H1 (cell line): ENCODE measurements at regions not wholly inside any gene's neighbourhood (a gene's known extent, or its start where the extent isn't known, plus 50 kb on each side); places are given as distances from the start of the nearest gene placed in this dataset.

Source experiments
- CTCF ChIA-PET: fragments of 300-600 bp; sonication (Branson Sonifier 250); formaldehyde crosslinking; loops from one replicate; lab custom pipeline; 2021; ENCODE audit not compliant: partially characterized antibody; lab: Charles Lee
- POLR2A ChIA-PET: fragments of 300-600 bp; sonication (Branson Sonifier 250); formaldehyde crosslinking; loops from one replicate; lab custom pipeline; 2021; ENCODE audit warnings: inconsistent platforms; ENCODE audit not compliant: partially characterized antibody; lab: Charles Lee
- DNase-seq, 2 experiments: peaks; one replicate each; pipeline versions ENCODE4 v3.0.0 to v3.0.0-alpha.2; 2010 to 2022; ENCODE audit warnings: low spot score in 2 of 2, low read depth in 1 of 2, mixed read lengths in 1 of 2
- FAIRE-seq: peaks from 2 replicates; lab custom pipeline; 2011; peaks lifted over from hg19 to GRCh38; lab: Jason Lieb, UNC
- H2AFZ ChIP-seq: 2 replicates; pipeline ENCODE4 v1.8.1; 2012; ENCODE audit warnings: low read length, inconsistent platforms
- H2AK5ac ChIP-seq: 2 replicates; pipeline ENCODE4 v1.6.1; 2013; ENCODE audit warnings: low read depth, low read length
- H2BK120ac ChIP-seq: replicated peaks from 2 replicates; pipeline ENCODE3; 2013; ENCODE audit warnings: low read depth, low read length, inconsistent platforms
- H2BK12ac ChIP-seq: 2 replicates; pipeline ENCODE4 v1.6.1; 2013; ENCODE audit warnings: low read depth, low read length
- H2BK15ac ChIP-seq: 2 replicates; pipeline ENCODE4 v1.6.1; 2013; ENCODE audit warnings: low read length
- H2BK20ac ChIP-seq: 2 replicates; pipeline ENCODE4 v1.6.1; 2013; ENCODE audit warnings: low read length
- H2BK5ac ChIP-seq: 2 replicates; pipeline ENCODE4 v1.6.1; 2013; ENCODE audit warnings: low read depth, low read length
- H3K14ac ChIP-seq: 2 replicates; pipeline ENCODE4 v1.6.1; 2013; ENCODE audit warnings: inconsistent platforms; ENCODE audit not compliant: insufficient read length
- H3K18ac ChIP-seq: 2 replicates; pipeline ENCODE4 v1.6.1; 2013; ENCODE audit warnings: low read length; ENCODE audit errors: extremely low read depth
- H3K23ac ChIP-seq: 2 replicates; pipeline ENCODE4 v1.6.1; 2013; ENCODE audit warnings: inconsistent platforms; ENCODE audit not compliant: insufficient read length
- H3K23me2 ChIP-seq: 2 replicates; pipeline ENCODE4 v1.6.1; 2013; ENCODE audit warnings: low read depth, low read length
- H3K27ac ChIP-seq: 2 replicates; pipeline ENCODE4 v1.6.1; 2011; ENCODE audit warnings: low read depth, low read length, inconsistent platforms
- H3K27me3 ChIP-seq, 4 experiments: replicated peaks in 1 of 4; 1 replicate in 1 of 4; 2 replicates in 3 of 4; pipeline versions ENCODE4 v1.6.1 to v1.8.1; 2011 to 2013; ENCODE audit warnings: low read length in 3 of 4, mild to moderate bottlenecking in 3 of 4, inconsistent platforms in 2 of 4, mixed read lengths in 2 of 4, moderate library complexity in 1 of 4; ENCODE audit not compliant: control insufficient read depth in 3 of 4, insufficient read depth in 3 of 4; ENCODE audit errors: extremely low read depth in 1 of 4
- H3K36me3 ChIP-seq, 4 experiments: 2 replicates each; pipeline versions ENCODE4 v1.6.1 to v1.8.1; 2011 to 2013; ENCODE audit warnings: mild to moderate bottlenecking in 4 of 4, low read length in 3 of 4, moderate library complexity in 2 of 4, control low read depth in 1 of 4, inconsistent platforms in 1 of 4; ENCODE audit not compliant: insufficient read depth in 4 of 4, control insufficient read depth in 2 of 4
- H3K4ac ChIP-seq: replicated peaks from 2 replicates; pipeline ENCODE3; 2013; ENCODE audit warnings: low read length, low read depth, mixed read lengths, inconsistent platforms; ENCODE audit not compliant: insufficient read length
- H3K4me1 ChIP-seq, 4 experiments: replicated peaks in 1 of 4; 1 replicate in 1 of 4; 2 replicates in 3 of 4; pipeline versions ENCODE4 v1.6.1 to v1.8.1; 2011 to 2013; ENCODE audit warnings: low read length in 3 of 4, inconsistent platforms in 2 of 4, mixed read lengths in 1 of 4; ENCODE audit not compliant: insufficient read depth in 4 of 4, control insufficient read depth in 3 of 4
- H3K4me2 ChIP-seq, 2 experiments: 2 replicates each; pipeline versions ENCODE4 v1.6.1 to v1.8.1; 2011 to 2013; ENCODE audit warnings: low read depth in 2 of 2, low read length in 2 of 2, control low read depth in 1 of 2, inconsistent platforms in 1 of 2, mild to moderate bottlenecking in 1 of 2; ENCODE audit not compliant: insufficient read depth in 1 of 2
- H3K4me3 ChIP-seq, 4 experiments: fragments of 200-600, 300-600 bp in 1 of 4; sonication (generic), shearing (Covaris generic), sonication (Bioruptor Twin) in 1 of 4; 2 replicates each; pipeline versions ENCODE4 v1.5.1 to v1.8.1; 2011 to 2016; ENCODE audit warnings: low read length in 4 of 4, low read depth in 3 of 4, control low read depth in 2 of 4, inconsistent platforms in 2 of 4, mild to moderate bottlenecking in 2 of 4, mixed read lengths in 1 of 4, moderate library complexity in 1 of 4; ENCODE audit not compliant: insufficient read depth in 2 of 4; ENCODE audit errors: extremely low read depth in 1 of 4
- H3K56ac ChIP-seq: replicated peaks from 2 replicates; pipeline ENCODE3; 2013; ENCODE audit warnings: low read depth, mild to moderate bottlenecking, mixed read lengths, low read length, inconsistent platforms; ENCODE audit not compliant: insufficient read length
- H3K79me1 ChIP-seq: 2 replicates; pipeline ENCODE4 v1.6.1; 2013; ENCODE audit warnings: low read depth, low read length, control low read depth
- H3K79me2 ChIP-seq, 2 experiments: 2 replicates each; pipeline versions ENCODE4 v1.6.1 to v1.8.1; 2012 to 2013; ENCODE audit warnings: low read length in 2 of 2, mild to moderate bottlenecking in 2 of 2, inconsistent platforms in 1 of 2; ENCODE audit not compliant: insufficient read depth in 2 of 2, control insufficient read depth in 1 of 2
- H3K9ac ChIP-seq, 4 experiments: replicated peaks in 1 of 4; 1 replicate in 1 of 4; 2 replicates in 3 of 4; pipeline versions ENCODE4 v1.6.1 to v1.8.1; 2011 to 2013; ENCODE audit warnings: low read depth in 3 of 4, low read length in 3 of 4, control low read depth in 2 of 4, mild to moderate bottlenecking in 2 of 4, moderate library complexity in 2 of 4, inconsistent platforms in 1 of 4; ENCODE audit errors: extremely low read depth in 1 of 4
- H3K9me3 ChIP-seq, 2 experiments: 2 replicates each; pipeline versions ENCODE4 v1.6.1 to v1.8.1; 2012 to 2013; ENCODE audit warnings: mild to moderate bottlenecking in 2 of 2, moderate library complexity in 2 of 2, control low read depth in 1 of 2, inconsistent platforms in 1 of 2, low read depth in 1 of 2, low read length in 1 of 2, mixed read lengths in 1 of 2; ENCODE audit not compliant: insufficient read depth in 2 of 2
- H4K20me1 ChIP-seq, 2 experiments: replicated peaks in 1 of 2; 2 replicates each; pipeline versions ENCODE3 to v1.8.1; 2011 to 2013; ENCODE audit warnings: inconsistent platforms in 2 of 2, low read length in 2 of 2, mild to moderate bottlenecking in 1 of 2; ENCODE audit not compliant: insufficient read depth in 2 of 2, control insufficient read depth in 1 of 2
- H4K5ac ChIP-seq: 2 replicates; pipeline ENCODE4 v1.6.1; 2013; ENCODE audit warnings: low read length, low read depth, mixed read lengths, inconsistent platforms; ENCODE audit not compliant: insufficient read length
- H4K8ac ChIP-seq: 2 replicates; pipeline ENCODE4 v1.8.0; 2013; ENCODE audit warnings: mild to moderate bottlenecking, moderate library complexity, low read length, inconsistent platforms; ENCODE audit not compliant: insufficient read depth; ENCODE audit errors: extremely low read depth
- H4K91ac ChIP-seq: replicated peaks from 2 replicates; pipeline ENCODE3; 2013; ENCODE audit warnings: low read length, mixed read lengths, inconsistent platforms; ENCODE audit not compliant: insufficient read length
- CREB1 ChIP-seq: IDR thresholded peaks from 2 replicates; pipeline ENCODE4 v1.6.1; 2012; ENCODE audit warnings: inconsistent platforms
- POLR2AphosphoS5 ChIP-seq: IDR thresholded peaks from 2 replicates; pipeline ENCODE4 v1.6.1; 2011; ENCODE audit warnings: low read depth, low read length
- POU5F1 ChIP-seq: IDR thresholded peaks from 2 replicates; pipeline ENCODE4 v1.6.1; 2011; ENCODE audit warnings: low read depth, mild to moderate bottlenecking, low read length, moderate library complexity
- RBBP5 ChIP-seq: IDR thresholded peaks from 2 replicates; pipeline ENCODE4 v1.7.1; 2012; ENCODE audit warnings: low read depth, mild to moderate bottlenecking, inconsistent platforms, low read length, moderate library complexity, borderline replicate concordance
- RNF2 ChIP-seq: fragments of 200-900, 300-1000 bp; sonication (generic); IDR thresholded peaks from 2 replicates; pipeline ENCODE4 v1.7.1; 2016; ENCODE audit warnings: borderline replicate concordance, low read depth, mild to moderate bottlenecking, antibody characterized with exemption, low read length; ENCODE audit not compliant: poor library complexity, severe bottlenecking; ENCODE audit errors: missing control alignments
- TCF12 ChIP-seq: IDR thresholded peaks from 2 replicates; pipeline ENCODE4 v1.6.1; 2011; ENCODE audit warnings: low read depth, mild to moderate bottlenecking, low read length
- WGBS, 2 experiments: shearing (Covaris generic) in 1 of 2; methylation state at CpG; one replicate each; pipeline versions ENCODE4 v1.1.6 to v1.1.7; 2013 to 2015; ENCODE audit warnings: low lambda C conversion rate in 2 of 2, mixed read lengths in 2 of 2, inconsistent platforms in 1 of 2, low coverage in 1 of 2, missing lambda C conversion rate in 1 of 2; ENCODE audit not compliant: insufficient replicate concordance in 2 of 2, insufficient coverage in 1 of 2, insufficient read length in 1 of 2; ENCODE audit errors: extremely low coverage in 1 of 2, missing lambda C conversion rate in 1 of 2; 5-methylcytosine and 5-hydroxymethylcytosine counted together

GRCh38 chr2:207409517-207409916, 120.2 kb upstream of the CREB1 start:
- H4K91ac ChIP-seq, result no peak overlapping the region
- no peak overlapping the region for H3K14ac ChIP-seq
- no peaks in the 10 kb centered on the region for H3K9me3 ChIP-seq
- no peaks in the 10 kb centered on the region for H3K79me1 ChIP-seq
- H2BK5ac ChIP-seq, result no peak overlapping the region
- H2BK20ac ChIP-seq, result no peak overlapping the region
- peak overlapping the region; percentile 3; the same call in 1 of the 2 replicates for H2AFZ ChIP-seq
- H4K5ac ChIP-seq, result no peak overlapping the region
- H2BK120ac ChIP-seq, result no peak overlapping the region
- no peak overlapping the region for H3K23ac ChIP-seq
- POLR2A ChIA-PET, result no interaction called here
- CTCF ChIA-PET, result interaction anchor here (1.2 kb wide), 1 partner anchor 64 kb away, joined by 3 read pairs; no protein-coding TSS in a partner anchor
- H3K4me3 ChIP-seq, result no peak overlapping the region
- DNase-seq (no peak), FAIRE-seq (no peak)
- H3K79me2 ChIP-seq, result no peaks in the 10 kb centered on the region
- no peaks in the 10 kb centered on the region for H3K23me2 ChIP-seq
- H3K56ac ChIP-seq, result no peak overlapping the region
- H3K4me1 ChIP-seq, result peaks cover 0 to 21% (median 8%) of the 10 kb centered on the region in 4 experiments; a peak in 5 of 7 replicates
- no peak overlapping the region; a peak in 1 of 7 replicates for H3K9ac ChIP-seq
- H2BK15ac ChIP-seq, result no peak overlapping the region
- no peaks in the 10 kb centered on the region for H4K20me1 ChIP-seq
- H2BK12ac ChIP-seq, result no peak overlapping the region
- no peak overlapping the region for H2AK5ac ChIP-seq
- WGBS, 2 experiments, result 84% methylated on average over 4 of the region's 4 CpGs; no CpG with 5 or more reads in 1 of the 2 experiments
- no peak overlapping the region for H4K8ac ChIP-seq
- H3K4ac ChIP-seq, result no peak overlapping the region
- no peaks in the 10 kb centered on the region for H3K27me3 ChIP-seq
- no peak overlapping the region for H3K27ac ChIP-seq
- no peaks in the 10 kb centered on the region for H3K36me3 ChIP-seq
- TF ChIP-seq RNF2, result no peak
- no peak for TF ChIP-seq CREB1
- no peak for TF ChIP-seq TCF12
- no peak for TF ChIP-seq POLR2AphosphoS5
- no peak for TF ChIP-seq RBBP5
- no peak for TF ChIP-seq POU5F1
- no peak overlapping the region for H3K4me2 ChIP-seq
- no peak overlapping the region for H3K18ac ChIP-seq
